ENCODE measurements at regions not wholly inside any gene's neighbourhood (a gene's known extent, or its start where the extent isn't known, plus 50 kb on each side); places are given as distances from the start of the nearest gene placed in this dataset.

DNA sequence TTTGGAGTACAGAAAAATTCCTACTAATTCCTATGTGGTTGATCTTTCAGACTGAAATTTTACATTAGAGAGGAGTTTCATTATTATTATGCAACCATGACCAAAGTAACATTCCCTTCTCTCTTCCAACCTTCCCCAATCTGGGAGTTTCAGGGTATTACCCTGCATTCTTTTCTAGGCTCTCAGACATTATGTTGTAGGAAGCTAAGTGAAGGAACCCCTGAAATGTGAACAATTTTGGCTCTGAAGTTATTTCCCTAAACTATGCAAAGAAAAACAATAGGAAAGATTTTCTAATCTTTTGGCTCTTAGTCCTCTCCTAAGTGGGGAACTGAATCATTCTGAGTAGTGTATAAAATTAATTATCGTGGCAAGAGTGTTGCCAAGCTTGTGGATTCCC, 63.3 kb upstream of the ZFAND5 start:
- TF ChIP-seq, protein P1, sequence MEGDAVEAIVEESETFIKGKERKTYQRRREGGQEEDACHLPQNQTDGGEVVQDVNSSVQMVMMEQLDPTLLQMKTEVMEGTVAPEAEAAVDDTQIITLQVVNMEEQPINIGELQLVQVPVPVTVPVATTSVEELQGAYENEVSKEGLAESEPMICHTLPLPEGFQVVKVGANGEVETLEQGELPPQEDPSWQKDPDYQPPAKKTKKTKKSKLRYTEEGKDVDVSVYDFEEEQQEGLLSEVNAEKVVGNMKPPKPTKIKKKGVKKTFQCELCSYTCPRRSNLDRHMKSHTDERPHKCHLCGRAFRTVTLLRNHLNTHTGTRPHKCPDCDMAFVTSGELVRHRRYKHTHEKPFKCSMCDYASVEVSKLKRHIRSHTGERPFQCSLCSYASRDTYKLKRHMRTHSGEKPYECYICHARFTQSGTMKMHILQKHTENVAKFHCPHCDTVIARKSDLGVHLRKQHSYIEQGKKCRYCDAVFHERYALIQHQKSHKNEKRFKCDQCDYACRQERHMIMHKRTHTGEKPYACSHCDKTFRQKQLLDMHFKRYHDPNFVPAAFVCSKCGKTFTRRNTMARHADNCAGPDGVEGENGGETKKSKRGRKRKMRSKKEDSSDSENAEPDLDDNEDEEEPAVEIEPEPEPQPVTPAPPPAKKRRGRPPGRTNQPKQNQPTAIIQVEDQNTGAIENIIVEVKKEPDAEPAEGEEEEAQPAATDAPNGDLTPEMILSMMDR (IDR thresholded peaks at IDR 0.05; ENCODE audit: low read depth, low read length): no peak
- no peak for TF ChIP-seq EZH2phosphoT487 (IDR thresholded peaks at IDR 0.05; ENCODE audit: low read depth)

All from OCI-LY3 (cell line).